Mammary epithelial cell (primary cell): ENCODE measurements at regions not wholly inside any gene's neighbourhood (a gene's known extent, or its start where the extent isn't known, plus 50 kb on each side); places are given as distances from the start of the nearest gene placed in this dataset.

Experiments used
- CTCF ChIP-seq, 2 donors: IDR thresholded peaks in 1 of 2; conservative IDR thresholded peaks in 1 of 2; 2 replicates each; pipeline ENCODE4 v1.5.1; 2011 to 2012; ENCODE audit warnings: inconsistent platforms in 2 of 2, low read length in 2 of 2, mild to moderate bottlenecking in 2 of 2, control low read depth in 1 of 2, low read depth in 1 of 2; ENCODE audit not compliant: insufficient read depth in 1 of 2; ENCODE audit errors: extremely low read depth in 1 of 2
- EZH2 ChIP-seq: IDR thresholded peaks from 2 replicates; pipeline ENCODE4 v1.6.1; 2012; ENCODE audit warnings: low read length, inconsistent platforms, borderline replicate concordance

GRCh38 chr5:54905246-54905795 is 80.1 kb downstream of the ESM1 start:
- no peak for TF ChIP-seq CTCF (conservative IDR thresholded peaks at IDR 0.05 in 1 of 2, IDR thresholded peaks at IDR 0.05 in 1 of 2; ENCODE audit: extremely low read depth in 1 of 2, insufficient read depth in 1 of 2, low read depth in 1 of 2, low read length in 2 of 2)
- no peak for TF ChIP-seq EZH2
